Gastroesophageal sphincter (tissue), 3 donors: ENCODE measurements at regions not wholly inside any gene's neighbourhood (a gene's known extent, or its start where the extent isn't known, plus 50 kb on each side); places are given as distances from the start of the nearest gene placed in this dataset.

Experiments
- EP300 ChIP-seq: sonication (generic); formaldehyde crosslinking; IDR thresholded peaks from one replicate; pipeline ENCODE4 v1.6.1; 2017; ENCODE audit warnings: antibody characterized with exemption, mild to moderate bottlenecking
- POLR2A ChIP-seq, 2 donors: fragments of 450-650 bp; IDR thresholded peaks; one replicate each; pipeline ENCODE4 v1.6.1; 2017; ENCODE audit warnings: antibody characterized with exemption in 2 of 2, mild to moderate bottlenecking in 2 of 2, moderate library complexity in 1 of 2
- TF ChIP-seq, protein P1 (sequence below), 4 experiments: fragments of 200-600 bp in 2 of 4; fragments of 450-650 bp in 2 of 4; sonication (generic) in 1 of 4; IDR thresholded peaks; one replicate each; pipeline ENCODE4 v1.5.1; 2017 to 2019; ENCODE audit warnings: antibody characterized with exemption in 4 of 4, mild to moderate bottlenecking in 2 of 4, moderate library complexity in 2 of 4

DNA sequence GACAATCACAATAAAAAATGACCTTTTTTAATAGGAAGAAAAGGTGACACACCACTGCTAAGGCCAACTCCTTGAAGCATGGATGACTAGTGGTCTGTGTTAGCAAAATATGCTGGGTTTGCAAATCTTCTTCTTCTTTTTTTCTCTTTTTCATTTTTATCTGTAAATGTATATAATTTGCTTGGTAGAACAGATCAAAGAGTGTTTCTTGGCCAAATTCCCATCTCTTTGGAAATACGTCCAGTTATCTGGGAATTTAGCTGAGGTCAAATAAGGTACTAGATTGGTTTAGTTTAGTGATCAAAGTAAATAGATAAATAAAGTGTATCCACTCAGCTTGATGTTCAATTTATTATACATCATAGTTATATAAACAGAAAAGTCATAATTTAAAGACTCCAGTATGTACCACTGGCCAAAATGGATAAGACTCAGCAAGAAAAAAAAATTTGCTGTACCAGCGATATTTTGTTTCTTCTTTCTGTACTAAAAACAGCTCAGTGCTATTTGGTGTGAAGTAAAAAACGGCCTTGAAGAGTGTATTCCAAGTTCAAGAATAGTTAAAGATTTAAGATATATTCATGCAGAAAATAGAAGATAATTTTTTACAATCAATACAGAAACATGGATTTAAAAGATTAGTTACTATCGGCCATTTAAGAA is 738.6 kb upstream of the PIK3C3 start:
- TF ChIP-seq, protein P1, sequence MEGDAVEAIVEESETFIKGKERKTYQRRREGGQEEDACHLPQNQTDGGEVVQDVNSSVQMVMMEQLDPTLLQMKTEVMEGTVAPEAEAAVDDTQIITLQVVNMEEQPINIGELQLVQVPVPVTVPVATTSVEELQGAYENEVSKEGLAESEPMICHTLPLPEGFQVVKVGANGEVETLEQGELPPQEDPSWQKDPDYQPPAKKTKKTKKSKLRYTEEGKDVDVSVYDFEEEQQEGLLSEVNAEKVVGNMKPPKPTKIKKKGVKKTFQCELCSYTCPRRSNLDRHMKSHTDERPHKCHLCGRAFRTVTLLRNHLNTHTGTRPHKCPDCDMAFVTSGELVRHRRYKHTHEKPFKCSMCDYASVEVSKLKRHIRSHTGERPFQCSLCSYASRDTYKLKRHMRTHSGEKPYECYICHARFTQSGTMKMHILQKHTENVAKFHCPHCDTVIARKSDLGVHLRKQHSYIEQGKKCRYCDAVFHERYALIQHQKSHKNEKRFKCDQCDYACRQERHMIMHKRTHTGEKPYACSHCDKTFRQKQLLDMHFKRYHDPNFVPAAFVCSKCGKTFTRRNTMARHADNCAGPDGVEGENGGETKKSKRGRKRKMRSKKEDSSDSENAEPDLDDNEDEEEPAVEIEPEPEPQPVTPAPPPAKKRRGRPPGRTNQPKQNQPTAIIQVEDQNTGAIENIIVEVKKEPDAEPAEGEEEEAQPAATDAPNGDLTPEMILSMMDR (IDR thresholded peaks at IDR 0.05), result no peak
- TF ChIP-seq EP300 (no peak), POLR2A (IDR thresholded peaks at IDR 0.05) (no peak)
